ENCODE measurements at regions not wholly inside any gene's neighbourhood (a gene's known extent, or its start where the extent isn't known, plus 50 kb on each side); places are given as distances from the start of the nearest gene placed in this dataset.

DNA sequence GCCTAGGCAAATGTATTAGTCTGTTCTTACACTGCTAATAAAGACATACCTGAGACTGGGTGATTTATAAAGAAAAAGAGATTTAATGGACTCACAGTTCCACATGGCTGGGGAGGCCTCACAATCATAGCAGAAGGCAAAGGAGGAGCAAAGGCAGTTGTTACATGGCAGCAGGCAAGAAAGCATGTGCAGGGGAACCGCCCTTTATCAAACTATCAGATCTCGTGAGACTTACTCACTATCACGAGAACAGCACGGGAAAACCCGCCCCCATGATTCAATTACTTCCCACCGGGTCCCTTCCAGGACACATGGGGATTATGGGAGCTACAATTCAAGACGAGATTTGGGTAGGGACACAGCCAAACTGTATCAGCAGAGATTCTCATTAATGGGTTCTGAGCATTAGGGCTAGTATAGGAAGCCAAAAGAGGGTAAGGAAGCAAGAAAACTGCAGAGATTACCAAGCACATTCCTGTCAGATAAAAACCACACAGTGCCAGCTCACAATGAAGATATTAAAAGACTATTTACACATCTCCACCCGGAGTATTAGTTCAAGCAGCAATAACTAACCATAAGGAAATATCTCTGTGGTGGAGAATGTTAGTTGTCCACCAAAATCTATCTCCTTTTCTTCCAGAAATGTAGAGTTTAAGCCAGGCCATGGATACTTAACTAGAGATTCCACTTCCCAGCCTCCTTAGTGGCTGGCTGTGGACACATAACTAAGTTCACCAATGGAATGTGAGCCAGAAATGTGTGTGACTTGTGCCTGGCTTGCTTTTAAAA is 61.2 kb upstream of the HOPX start:
- Histone ChIP-seq H3K4me2 (no peak overlapping the region), H3K4me3 (no peak overlapping the region), H3K9ac (no peak overlapping the region), H3K36me3 (no peaks in the 10 kb centered on the region), H3K27me3 (no peaks in the 10 kb centered on the region), H3K4me1 (no peaks in the 10 kb centered on the region), H3K27ac (no peak overlapping the region), H3K9me3 (0 out of 2 replicates have a peak, but pooled peaks cover under 1% of the 10 kb centered on the region), H4K20me1 (no peaks in the 10 kb centered on the region)
- TF ChIP-seq Cebpa-rat (IDR thresholded peaks at IDR 0.05), result no peak

GRCh38 chr4:56741595-56741994 is 60.5 kb upstream of the HOPX start:
- no peak overlapping the region for H3K27ac ChIP-seq
- H3K27me3 ChIP-seq, result no peaks in the 10 kb centered on the region
- no peak overlapping the region for H3K4me2 ChIP-seq
- H3K9me3 ChIP-seq, result peaks cover 3% of the 10 kb centered on the region; the same call in 1 of the 2 replicates
- no peak for TF ChIP-seq Cebpa-rat (IDR thresholded peaks at IDR 0.05)
- H3K4me3 ChIP-seq, result no peak overlapping the region
- no peak overlapping the region for H3K9ac ChIP-seq
- no peaks in the 10 kb centered on the region for H3K4me1 ChIP-seq
- H3K36me3 ChIP-seq, result no peaks in the 10 kb centered on the region
- no peaks in the 10 kb centered on the region for H4K20me1 ChIP-seq

DNA sequence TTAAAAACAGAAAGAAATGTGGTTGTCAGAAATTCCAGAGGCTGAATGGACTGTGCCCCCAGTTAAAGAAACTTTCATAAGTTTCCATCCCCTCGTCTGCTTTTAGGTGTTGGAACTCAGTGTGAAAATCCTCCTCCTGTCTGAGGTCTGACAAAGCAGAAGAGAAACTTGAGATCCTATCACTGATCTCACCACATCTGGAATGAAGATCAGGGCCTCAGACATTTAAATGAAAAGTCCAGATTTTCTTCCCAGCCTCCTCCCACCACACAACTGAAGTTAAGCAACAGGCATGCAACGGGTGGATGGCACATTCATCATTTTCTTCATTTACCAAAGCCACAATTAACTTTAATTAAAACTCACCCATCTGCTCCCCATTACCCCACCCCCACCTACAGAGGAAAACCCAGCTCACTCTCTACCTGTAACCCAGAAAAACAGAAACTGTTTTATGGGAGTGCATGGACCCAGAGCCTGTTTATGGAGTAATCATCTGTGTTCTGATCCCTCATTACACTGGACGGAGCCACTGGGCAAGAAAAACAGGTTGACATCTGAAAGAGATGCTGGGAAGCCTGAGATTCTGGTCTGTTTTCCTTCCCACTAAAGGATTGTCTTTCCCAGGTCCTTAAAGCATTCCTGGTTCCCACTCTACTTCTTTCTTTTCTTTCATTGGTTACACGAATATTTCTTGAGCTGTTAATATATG is 58.1 kb upstream of the HOPX start:
- Histone ChIP-seq H3K4me2 (no peak overlapping the region), H3K4me3 (no peak overlapping the region), H3K27ac (no peak overlapping the region), H3K9ac (no peak overlapping the region), H3K27me3 (no peaks in the 10 kb centered on the region), H3K9me3 (peaks cover 21% of the 10 kb centered on the region), H4K20me1 (no peaks in the 10 kb centered on the region), H3K4me1 (no peaks in the 10 kb centered on the region), H3K36me3 (no peaks in the 10 kb centered on the region)
- TF ChIP-seq Cebpa-rat (IDR thresholded peaks at IDR 0.05), result no peak

DNA sequence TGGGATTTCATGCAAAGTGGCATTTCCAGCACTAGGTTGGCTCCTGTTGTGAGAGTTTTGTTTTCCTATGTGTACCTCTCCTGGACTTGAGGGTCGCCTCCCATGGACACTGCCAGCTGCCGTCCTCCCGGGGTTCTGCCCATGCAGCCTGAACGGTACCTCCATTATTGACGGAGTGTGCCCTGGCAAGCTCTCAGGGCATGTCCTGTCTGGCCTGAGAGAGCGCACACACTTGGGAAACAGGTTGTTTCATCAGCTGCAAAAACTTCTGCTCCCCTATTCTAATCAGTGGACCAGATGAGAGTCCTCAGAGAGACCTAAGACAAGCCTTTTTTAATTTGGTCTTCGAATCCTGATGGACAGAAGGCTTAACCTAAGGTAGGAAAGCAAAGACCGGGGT is 56.6 kb upstream of the HOPX start:
- Histone ChIP-seq H3K4me2 (no peak overlapping the region), H3K36me3 (no peaks in the 10 kb centered on the region), H3K27me3 (no peaks in the 10 kb centered on the region), H3K27ac (no peak overlapping the region), H3K9me3 (peaks cover 21% of the 10 kb centered on the region), H4K20me1 (no peaks in the 10 kb centered on the region), H3K4me3 (no peak overlapping the region), H3K4me1 (no peaks in the 10 kb centered on the region), H3K9ac (no peak overlapping the region)
- TF ChIP-seq Cebpa-rat (IDR thresholded peaks at IDR 0.05), result no peak

DNA sequence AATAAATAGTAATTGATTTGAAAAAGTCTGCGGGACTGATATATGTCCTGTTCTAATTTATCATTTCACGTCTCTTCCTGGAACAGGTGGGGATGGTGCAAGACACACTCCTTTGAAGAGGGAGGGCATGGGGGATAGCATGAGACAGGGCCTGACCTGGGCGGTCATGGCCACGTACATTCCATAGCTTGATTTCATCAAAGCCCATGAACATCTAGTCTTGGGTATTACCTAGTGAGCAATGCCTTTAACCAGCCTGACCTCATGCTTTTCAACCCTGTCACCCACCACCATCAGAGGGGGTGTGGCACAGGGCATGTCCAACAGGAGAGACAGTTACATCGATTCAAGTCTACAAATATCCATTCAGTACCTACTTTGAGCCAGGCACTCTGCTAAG is 52.3 kb upstream of the HOPX start:
- Histone ChIP-seq H3K36me3 (no peaks in the 10 kb centered on the region), H3K9me3 (peaks cover 21% of the 10 kb centered on the region), H3K27me3 (no peaks in the 10 kb centered on the region), H3K4me2 (no peak overlapping the region), H3K27ac (no peak overlapping the region), H3K4me1 (no peaks in the 10 kb centered on the region), H3K9ac (no peak overlapping the region), H3K4me3 (no peak overlapping the region), H4K20me1 (no peaks in the 10 kb centered on the region)
- TF ChIP-seq Cebpa-rat (IDR thresholded peaks at IDR 0.05), result no peak

- no peak for TF ChIP-seq Cebpa-rat (IDR thresholded peaks at IDR 0.05)
- Histone ChIP-seq H3K9me3 (peaks cover 21% of the 10 kb centered on the region), H3K27me3 (no peaks in the 10 kb centered on the region), H4K20me1 (no peaks in the 10 kb centered on the region), H3K4me3 (no peak overlapping the region), H3K4me2 (no peak overlapping the region), H3K9ac (no peak overlapping the region), H3K36me3 (no peaks in the 10 kb centered on the region), H3K4me1 (no peaks in the 10 kb centered on the region), H3K27ac (no peak overlapping the region)
Measured at GRCh38 chr4:56732301-56732700, 51.2 kb upstream of the HOPX start.

DNA sequence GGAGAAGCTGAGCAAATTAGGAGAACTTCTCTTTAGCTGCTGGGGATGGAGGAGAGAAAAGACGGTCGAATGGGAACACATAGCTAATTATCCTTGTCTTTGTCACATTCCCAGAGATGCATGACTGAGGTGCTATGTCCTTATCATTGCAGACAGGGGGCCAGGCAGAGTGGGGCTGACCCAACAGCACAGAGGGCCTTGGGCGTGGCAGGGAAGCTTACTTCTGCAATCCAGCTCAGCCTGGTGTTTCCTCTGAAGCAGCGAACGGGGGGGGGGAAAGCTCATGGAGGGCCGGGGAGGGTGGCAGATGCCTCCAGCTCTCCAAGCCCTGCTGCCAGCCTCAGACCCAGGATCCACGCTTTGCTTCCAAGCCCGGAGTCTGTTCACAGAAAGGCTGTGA is 50.8 kb upstream of the HOPX start:
- no peak overlapping the region for H3K27ac ChIP-seq
- no peak overlapping the region for H3K4me2 ChIP-seq
- H4K20me1 ChIP-seq, result no peaks in the 10 kb centered on the region
- no peak overlapping the region for H3K9ac ChIP-seq
- no peaks in the 10 kb centered on the region for H3K27me3 ChIP-seq
- H3K4me1 ChIP-seq, result no peaks in the 10 kb centered on the region
- TF ChIP-seq Cebpa-rat (IDR thresholded peaks at IDR 0.05), result no peak
- H3K9me3 ChIP-seq, result peaks cover 17% of the 10 kb centered on the region
- H3K36me3 ChIP-seq, result no peaks in the 10 kb centered on the region
- no peak overlapping the region for H3K4me3 ChIP-seq

Measured in BLaER1 (cell line).